GM13976 (cell line): ENCODE measurements at regions not wholly inside any gene's neighbourhood (a gene's known extent, or its start where the extent isn't known, plus 50 kb on each side); places are given as distances from the start of the nearest gene placed in this dataset.

ENCODE experiments used
- DNase-seq: peaks from one replicate; pipeline ENCODE4 v3.0.0; 2012; ENCODE audit warnings: low spot score
- in situ Hi-C: fragments of 300-500 bp; cut with MboI; formaldehyde crosslinking; loops from one replicate; pipeline ENCODE4 v1.12.0; 2022; ENCODE audit warnings: low sequenced_read_pairs, mixed read lengths, inconsistent platforms; ENCODE audit not compliant: unreplicated experiment
- TF ChIP-seq, protein P1 (sequence below): IDR thresholded peaks from 2 replicates; pipeline ENCODE4 v1.5.1; 2012; ENCODE audit warnings: borderline replicate concordance, mild to moderate bottlenecking; ENCODE audit not compliant: insufficient read depth; ENCODE audit errors: extremely low read depth, missing control alignments, control extremely low read depth

DNA sequence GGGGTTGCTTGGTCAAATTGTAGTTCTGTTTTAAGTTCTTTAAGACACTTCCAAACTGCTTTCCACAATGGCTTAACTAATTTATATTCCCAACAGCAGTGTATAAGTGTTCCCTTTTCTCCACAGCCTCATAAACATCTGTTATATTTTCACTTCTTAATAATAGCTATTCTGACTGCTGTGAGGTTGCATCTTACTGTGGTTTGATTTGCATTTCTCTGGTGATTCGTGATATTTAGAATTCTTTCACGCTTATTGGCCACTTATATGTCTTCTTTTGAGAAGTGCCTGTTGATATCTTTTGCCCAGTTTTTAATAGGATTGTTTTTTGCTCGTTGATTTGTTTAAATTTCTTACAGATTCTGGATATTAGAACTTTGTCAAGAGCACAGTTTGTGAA lies 278.6 kb upstream of the ITM2A start:
- in situ Hi-C loops, result no loop called here
- TF ChIP-seq, protein P1, sequence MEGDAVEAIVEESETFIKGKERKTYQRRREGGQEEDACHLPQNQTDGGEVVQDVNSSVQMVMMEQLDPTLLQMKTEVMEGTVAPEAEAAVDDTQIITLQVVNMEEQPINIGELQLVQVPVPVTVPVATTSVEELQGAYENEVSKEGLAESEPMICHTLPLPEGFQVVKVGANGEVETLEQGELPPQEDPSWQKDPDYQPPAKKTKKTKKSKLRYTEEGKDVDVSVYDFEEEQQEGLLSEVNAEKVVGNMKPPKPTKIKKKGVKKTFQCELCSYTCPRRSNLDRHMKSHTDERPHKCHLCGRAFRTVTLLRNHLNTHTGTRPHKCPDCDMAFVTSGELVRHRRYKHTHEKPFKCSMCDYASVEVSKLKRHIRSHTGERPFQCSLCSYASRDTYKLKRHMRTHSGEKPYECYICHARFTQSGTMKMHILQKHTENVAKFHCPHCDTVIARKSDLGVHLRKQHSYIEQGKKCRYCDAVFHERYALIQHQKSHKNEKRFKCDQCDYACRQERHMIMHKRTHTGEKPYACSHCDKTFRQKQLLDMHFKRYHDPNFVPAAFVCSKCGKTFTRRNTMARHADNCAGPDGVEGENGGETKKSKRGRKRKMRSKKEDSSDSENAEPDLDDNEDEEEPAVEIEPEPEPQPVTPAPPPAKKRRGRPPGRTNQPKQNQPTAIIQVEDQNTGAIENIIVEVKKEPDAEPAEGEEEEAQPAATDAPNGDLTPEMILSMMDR, result no peak
- no peak for DNase-seq

DNA sequence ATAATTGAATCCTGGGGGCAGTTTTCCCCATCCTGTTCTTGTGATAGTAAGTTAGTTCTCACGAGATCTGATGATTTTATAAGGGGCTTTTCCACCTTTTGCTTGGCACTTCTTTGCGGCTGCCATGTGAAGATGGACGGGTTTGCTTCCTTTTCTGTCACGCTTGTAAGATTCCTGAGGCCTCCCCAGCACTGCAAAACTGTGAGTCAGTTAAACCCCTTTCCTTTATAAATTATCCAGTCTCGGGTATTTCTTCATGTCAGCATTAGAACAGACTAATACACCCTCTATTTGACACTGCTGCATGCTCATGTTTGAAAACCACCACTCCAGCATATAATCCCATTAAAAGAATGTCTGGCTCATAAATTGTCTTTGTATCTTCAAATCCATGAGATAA lies 264.4 kb upstream of the ITM2A start:
- in situ Hi-C loops, result no loop called here
- TF ChIP-seq, protein P1, result no peak

DNA sequence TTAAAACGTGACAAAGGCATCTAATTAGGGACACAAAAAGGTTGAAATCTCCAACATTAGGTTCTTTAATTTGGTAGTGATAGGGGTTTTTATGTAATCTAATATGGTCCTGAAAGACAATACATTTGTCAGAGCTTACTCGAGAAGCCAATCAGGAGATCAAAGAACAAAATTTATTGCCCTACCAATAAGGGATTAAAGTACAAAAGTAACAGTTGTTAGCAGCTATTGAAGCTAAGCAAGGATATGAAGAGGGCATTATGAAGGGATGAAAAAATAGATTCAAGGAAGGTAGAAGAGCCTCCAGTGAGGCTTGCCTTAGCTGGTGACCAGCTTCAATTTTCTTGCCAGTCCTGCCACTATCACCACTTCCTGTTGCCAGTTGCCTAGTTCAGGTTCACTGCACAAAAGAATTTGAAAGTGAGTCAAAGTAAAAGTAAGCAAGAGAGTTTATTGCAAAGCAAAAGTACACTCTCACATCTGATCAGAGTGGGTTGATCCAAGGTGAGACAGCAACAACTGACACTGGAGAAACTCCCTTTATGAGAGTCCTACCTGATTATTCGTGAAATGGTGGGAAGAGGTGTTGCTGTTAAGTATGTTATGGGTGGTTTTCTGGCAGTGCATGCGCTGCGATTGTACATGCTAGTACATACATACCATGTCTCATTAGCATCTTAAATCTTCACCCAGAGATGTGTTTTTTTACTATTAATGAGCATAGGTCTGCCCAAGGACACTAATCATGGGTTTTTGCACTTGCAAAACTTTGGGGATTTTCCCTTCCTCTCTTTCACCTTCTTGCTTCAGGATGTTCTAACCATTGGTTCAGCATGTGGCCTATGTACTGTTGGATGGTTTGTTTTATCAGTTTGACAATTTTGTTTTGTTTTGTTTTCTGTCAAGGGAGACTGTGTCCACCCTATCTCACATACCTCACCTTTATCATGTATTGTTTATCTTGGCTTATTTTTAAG lies 263.2 kb upstream of the ITM2A start:
- DNase-seq, result no peak
- TF ChIP-seq, protein P1, result no peak
- in situ Hi-C loops, result no loop called here

More for the DNA sequence above, 264.4 kb upstream of the ITM2A start:
- no peak for DNase-seq

DNA sequence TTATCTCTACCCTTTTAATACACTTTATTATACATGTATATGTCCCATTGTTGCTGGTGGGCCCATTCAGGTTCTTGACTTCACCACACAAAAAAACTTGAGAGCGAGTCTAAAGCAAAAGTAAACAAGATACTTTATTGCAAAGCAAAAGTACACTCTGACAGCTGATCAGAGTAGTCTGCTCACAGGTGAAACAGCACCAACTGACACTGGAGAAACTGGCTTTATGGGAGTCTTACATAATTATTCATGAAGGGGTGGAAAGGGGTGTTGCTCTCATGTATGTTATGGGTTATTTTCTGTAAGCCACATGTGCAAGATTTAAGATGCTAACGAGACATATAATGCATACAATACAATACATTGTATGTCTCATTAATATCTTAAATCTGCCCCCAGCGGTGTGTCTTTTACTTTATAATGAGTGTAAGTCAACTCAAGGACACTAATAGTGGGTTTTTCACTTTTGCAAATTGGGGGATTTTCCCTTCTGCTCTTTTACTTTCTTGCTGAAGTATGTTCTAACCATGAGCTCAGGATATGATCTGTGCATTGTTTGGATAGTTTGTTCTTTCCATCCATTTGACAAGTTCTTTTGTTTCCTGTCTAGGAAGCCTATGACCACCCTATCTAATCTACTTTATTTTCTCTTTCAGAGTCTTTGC lies 256.1 kb upstream of the ITM2A start:
- TF ChIP-seq, protein P1, result no peak
- DNase-seq, result no peak
- in situ Hi-C loops, result no loop called here

DNA sequence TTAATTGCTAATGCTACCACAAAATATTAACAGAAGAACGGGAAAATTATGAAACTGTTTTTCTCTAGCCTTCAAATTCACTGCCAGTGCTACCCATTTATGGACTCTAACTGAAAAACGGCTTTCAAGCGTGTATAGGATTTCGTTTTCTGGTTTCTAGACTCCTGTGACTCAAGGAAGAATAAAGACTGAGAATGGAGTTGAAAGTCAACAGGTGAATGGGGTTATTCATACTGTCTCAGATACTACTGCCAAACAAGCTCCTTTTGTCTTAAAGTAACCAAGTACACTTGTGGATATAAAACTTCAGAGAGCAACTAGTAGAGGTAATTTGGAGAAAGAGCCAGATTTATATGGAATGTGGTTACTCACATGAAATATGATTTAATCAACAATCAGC lies 251.1 kb upstream of the ITM2A start:
- TF ChIP-seq, protein P1, result no peak
- in situ Hi-C loops, result no loop called here
- no peak for DNase-seq

DNA sequence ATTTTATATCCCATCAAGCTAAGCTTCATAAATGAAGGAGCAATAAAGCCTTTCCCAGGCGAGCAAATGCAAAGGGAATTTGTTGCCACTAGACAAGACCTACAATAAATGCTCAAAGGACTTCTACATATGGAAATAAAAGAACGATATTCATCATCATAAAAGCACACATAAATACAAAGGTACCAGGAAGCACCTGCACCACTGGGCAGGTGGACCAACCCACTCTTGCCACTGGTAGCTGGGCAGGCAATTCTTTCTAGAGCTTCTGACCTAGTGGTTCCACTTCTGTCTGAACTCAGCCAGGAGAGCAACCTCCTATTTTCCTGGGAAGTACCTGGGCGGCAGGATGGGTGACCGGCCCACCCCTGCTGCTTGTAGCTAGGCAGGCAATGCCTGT lies 237.2 kb upstream of the ITM2A start:
- TF ChIP-seq, protein P1, result no peak
- in situ Hi-C loops, result no loop called here
- DNase-seq, result no peak
